HEK293 (cell line): ENCODE measurements at regions not wholly inside any gene's neighbourhood (a gene's known extent, or its start where the extent isn't known, plus 50 kb on each side); places are given as distances from the start of the nearest gene placed in this dataset.

ENCODE experiments used
- REST ChIP-seq: fragments of 450-650 bp; formaldehyde crosslinking; IDR thresholded peaks from 2 replicates; pipeline ENCODE4 v1.5.1; 2016; ENCODE audit warnings: missing biosample characterization, missing genetic modification characterization
- ZNF155 ChIP-seq: fragments of 450-650 bp; formaldehyde crosslinking; IDR thresholded peaks from 2 replicates; pipeline ENCODE4 v1.5.1; 2016; ENCODE audit warnings: missing biosample characterization, missing genetic modification characterization

- TF ChIP-seq REST (tag by site-specific recombination) (no peak), ZNF155 (tag by site-specific recombination) (no peak)
Measured at GRCh38 chr14:61847861-61848260, 85.6 kb downstream of the SNAPC1 start.
